ENCODE measurements at regions not wholly inside any gene's neighbourhood (a gene's known extent, or its start where the extent isn't known, plus 50 kb on each side); places are given as distances from the start of the nearest gene placed in this dataset.

DNA sequence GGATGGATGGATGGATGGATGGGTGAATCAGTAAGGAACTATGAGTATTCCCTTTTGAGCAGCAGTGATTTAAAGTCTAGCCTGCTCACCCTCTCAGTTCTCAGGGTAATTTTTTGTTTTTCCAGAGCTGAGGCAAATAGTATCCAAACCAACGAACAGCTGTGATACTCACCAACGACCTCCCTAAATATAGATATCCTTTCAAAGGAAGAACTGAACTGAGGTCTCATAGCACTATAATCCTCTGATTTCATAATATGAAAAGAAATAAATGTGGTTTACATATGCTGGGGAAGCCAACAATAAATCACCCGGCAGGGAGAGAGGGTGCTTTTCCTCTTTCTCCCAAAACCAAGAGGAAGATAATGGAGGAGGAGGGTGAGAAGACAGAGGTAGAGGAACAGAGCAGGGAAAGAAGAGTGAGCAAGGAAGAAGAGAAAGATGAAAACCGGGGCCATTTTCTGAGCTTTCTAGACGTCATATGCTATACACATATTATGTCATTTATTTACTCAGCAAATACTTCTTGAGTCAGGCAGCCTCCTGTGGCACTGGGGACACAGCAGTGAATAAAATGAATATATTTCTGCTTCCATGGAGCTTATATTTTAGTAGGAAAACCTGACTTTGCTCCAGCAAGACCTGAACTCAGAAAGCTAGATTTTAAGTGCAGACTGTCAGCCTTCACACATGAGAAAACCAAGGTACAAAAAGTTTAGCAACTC, 710.7 kb upstream of the TBX3 start (continued):
- TF ChIP-seq, protein P1, sequence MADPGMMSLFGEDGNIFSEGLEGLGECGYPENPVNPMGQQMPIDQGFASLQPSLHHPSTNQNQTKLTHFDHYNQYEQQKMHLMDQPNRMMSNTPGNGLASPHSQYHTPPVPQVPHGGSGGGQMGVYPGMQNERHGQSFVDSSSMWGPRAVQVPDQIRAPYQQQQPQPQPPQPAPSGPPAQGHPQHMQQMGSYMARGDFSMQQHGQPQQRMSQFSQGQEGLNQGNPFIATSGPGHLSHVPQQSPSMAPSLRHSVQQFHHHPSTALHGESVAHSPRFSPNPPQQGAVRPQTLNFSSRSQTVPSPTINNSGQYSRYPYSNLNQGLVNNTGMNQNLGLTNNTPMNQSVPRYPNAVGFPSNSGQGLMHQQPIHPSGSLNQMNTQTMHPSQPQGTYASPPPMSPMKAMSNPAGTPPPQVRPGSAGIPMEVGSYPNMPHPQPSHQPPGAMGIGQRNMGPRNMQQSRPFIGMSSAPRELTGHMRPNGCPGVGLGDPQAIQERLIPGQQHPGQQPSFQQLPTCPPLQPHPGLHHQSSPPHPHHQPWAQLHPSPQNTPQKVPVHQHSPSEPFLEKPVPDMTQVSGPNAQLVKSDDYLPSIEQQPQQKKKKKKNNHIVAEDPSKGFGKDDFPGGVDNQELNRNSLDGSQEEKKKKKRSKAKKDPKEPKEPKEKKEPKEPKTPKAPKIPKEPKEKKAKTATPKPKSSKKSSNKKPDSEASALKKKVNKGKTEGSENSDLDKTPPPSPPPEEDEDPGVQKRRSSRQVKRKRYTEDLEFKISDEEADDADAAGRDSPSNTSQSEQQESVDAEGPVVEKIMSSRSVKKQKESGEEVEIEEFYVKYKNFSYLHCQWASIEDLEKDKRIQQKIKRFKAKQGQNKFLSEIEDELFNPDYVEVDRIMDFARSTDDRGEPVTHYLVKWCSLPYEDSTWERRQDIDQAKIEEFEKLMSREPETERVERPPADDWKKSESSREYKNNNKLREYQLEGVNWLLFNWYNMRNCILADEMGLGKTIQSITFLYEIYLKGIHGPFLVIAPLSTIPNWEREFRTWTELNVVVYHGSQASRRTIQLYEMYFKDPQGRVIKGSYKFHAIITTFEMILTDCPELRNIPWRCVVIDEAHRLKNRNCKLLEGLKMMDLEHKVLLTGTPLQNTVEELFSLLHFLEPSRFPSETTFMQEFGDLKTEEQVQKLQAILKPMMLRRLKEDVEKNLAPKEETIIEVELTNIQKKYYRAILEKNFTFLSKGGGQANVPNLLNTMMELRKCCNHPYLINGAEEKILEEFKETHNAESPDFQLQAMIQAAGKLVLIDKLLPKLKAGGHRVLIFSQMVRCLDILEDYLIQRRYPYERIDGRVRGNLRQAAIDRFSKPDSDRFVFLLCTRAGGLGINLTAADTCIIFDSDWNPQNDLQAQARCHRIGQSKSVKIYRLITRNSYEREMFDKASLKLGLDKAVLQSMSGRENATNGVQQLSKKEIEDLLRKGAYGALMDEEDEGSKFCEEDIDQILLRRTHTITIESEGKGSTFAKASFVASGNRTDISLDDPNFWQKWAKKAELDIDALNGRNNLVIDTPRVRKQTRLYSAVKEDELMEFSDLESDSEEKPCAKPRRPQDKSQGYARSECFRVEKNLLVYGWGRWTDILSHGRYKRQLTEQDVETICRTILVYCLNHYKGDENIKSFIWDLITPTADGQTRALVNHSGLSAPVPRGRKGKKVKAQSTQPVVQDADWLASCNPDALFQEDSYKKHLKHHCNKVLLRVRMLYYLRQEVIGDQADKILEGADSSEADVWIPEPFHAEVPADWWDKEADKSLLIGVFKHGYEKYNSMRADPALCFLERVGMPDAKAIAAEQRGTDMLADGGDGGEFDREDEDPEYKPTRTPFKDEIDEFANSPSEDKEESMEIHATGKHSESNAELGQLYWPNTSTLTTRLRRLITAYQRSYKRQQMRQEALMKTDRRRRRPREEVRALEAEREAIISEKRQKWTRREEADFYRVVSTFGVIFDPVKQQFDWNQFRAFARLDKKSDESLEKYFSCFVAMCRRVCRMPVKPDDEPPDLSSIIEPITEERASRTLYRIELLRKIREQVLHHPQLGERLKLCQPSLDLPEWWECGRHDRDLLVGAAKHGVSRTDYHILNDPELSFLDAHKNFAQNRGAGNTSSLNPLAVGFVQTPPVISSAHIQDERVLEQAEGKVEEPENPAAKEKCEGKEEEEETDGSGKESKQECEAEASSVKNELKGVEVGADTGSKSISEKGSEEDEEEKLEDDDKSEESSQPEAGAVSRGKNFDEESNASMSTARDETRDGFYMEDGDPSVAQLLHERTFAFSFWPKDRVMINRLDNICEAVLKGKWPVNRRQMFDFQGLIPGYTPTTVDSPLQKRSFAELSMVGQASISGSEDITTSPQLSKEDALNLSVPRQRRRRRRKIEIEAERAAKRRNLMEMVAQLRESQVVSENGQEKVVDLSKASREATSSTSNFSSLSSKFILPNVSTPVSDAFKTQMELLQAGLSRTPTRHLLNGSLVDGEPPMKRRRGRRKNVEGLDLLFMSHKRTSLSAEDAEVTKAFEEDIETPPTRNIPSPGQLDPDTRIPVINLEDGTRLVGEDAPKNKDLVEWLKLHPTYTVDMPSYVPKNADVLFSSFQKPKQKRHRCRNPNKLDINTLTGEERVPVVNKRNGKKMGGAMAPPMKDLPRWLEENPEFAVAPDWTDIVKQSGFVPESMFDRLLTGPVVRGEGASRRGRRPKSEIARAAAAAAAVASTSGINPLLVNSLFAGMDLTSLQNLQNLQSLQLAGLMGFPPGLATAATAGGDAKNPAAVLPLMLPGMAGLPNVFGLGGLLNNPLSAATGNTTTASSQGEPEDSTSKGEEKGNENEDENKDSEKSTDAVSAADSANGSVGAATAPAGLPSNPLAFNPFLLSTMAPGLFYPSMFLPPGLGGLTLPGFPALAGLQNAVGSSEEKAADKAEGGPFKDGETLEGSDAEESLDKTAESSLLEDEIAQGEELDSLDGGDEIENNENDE (IDR thresholded peaks at IDR 0.05; ENCODE audit: insufficient replicate concordance, low read length): no peak
- TF ChIP-seq, protein P2, sequence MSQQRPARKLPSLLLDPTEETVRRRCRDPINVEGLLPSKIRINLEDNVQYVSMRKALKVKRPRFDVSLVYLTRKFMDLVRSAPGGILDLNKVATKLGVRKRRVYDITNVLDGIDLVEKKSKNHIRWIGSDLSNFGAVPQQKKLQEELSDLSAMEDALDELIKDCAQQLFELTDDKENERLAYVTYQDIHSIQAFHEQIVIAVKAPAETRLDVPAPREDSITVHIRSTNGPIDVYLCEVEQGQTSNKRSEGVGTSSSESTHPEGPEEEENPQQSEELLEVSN (IDR thresholded peaks at IDR 0.05): no peak
- TF ChIP-seq RAD21 (IDR thresholded peaks at IDR 0.05 in 1 of 2, conservative IDR thresholded peaks at IDR 0.05 in 1 of 2; ENCODE audit: low read depth in 2 of 2, low read length in 2 of 2) (no peak), RBBP5 (IDR thresholded peaks at IDR 0.05; ENCODE audit: borderline replicate concordance, low read depth, low read length) (no peak), JUND (IDR thresholded peaks at IDR 0.05; ENCODE audit: low read length) (no peak), GTF2F1 (IDR thresholded peaks at IDR 0.05; ENCODE audit: borderline replicate concordance, low read depth, low read length) (no peak), GABPA (IDR thresholded peaks at IDR 0.05; ENCODE audit: borderline replicate concordance, insufficient read depth, low read length) (no peak), KDM4A (IDR thresholded peaks at IDR 0.05; ENCODE audit: low read depth, low read length, severe bottlenecking) (no peak), RNF2 (IDR thresholded peaks at IDR 0.05; ENCODE audit: borderline replicate concordance, low read depth, low read length, missing control alignments, poor library complexity, severe bottlenecking) (no peak)

All from H1 (cell line).